ENCODE measurements at regions not wholly inside any gene's neighbourhood (a gene's known extent, or its start where the extent isn't known, plus 50 kb on each side); places are given as distances from the start of the nearest gene placed in this dataset.

- in situ Hi-C loops (cut with MboI; ENCODE audit: low sequenced_read_pairs, unreplicated experiment): no loop called here
- no peak for TF ChIP-seq CTCF (IDR thresholded peaks at IDR 0.05; ENCODE audit: borderline replicate concordance, control extremely low read depth, extremely low read depth, insufficient read depth, missing control alignments)
- DNase-seq (ENCODE audit: low spot score): no peak
Measured at GRCh38 chr5:81895307-81895706, 76.5 kb upstream of the ATG10 start.

GRCh38 chr5:81893961-81894360 lies 77.9 kb upstream of the ATG10 start:
- in situ Hi-C loops (cut with MboI; ENCODE audit: low sequenced_read_pairs, unreplicated experiment): no loop called here
- DNase-seq (ENCODE audit: low spot score): no peak
- no peak for TF ChIP-seq CTCF (IDR thresholded peaks at IDR 0.05; ENCODE audit: borderline replicate concordance, control extremely low read depth, extremely low read depth, insufficient read depth, missing control alignments)

GRCh38 chr5:81884871-81885270 lies 87.0 kb upstream of the ATG10 start:
- DNase-seq (ENCODE audit: low spot score): no peak
- no peak for TF ChIP-seq CTCF (IDR thresholded peaks at IDR 0.05; ENCODE audit: borderline replicate concordance, control extremely low read depth, extremely low read depth, insufficient read depth, missing control alignments)
- in situ Hi-C loops (cut with MboI; ENCODE audit: low sequenced_read_pairs, unreplicated experiment): no loop called here

GRCh38 chr5:81883371-81883770 lies 88.5 kb upstream of the ATG10 start:
- no peak for DNase-seq (ENCODE audit: low spot score)
- in situ Hi-C loops (cut with MboI; ENCODE audit: low sequenced_read_pairs, unreplicated experiment): no loop called here
- TF ChIP-seq CTCF (IDR thresholded peaks at IDR 0.05; ENCODE audit: borderline replicate concordance, control extremely low read depth, extremely low read depth, insufficient read depth, missing control alignments): no peak

- no peak for TF ChIP-seq CTCF (IDR thresholded peaks at IDR 0.05; ENCODE audit: borderline replicate concordance, control extremely low read depth, extremely low read depth, insufficient read depth, missing control alignments)
Measured at GRCh38 chr5:81881595-81881994, 90.2 kb upstream of the ATG10 start.

DNA sequence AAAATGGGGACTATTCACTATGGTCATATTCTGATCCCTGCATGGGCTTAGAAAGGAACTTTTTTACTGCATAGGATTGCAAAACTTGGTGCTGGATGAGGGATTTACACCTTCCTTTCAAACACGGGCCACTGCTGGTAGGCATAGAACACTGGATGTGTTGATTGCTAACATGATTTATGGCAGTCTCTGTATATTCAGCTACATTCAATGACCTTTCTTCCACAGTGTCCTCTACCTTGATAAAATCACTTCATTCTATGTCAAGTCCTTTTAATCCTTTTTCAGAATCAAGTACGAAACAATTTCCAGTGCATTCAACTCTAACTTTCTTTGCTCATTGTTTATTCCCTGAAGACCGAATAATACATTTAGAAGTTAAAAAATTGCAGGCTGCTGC lies 91.9 kb upstream of the ATG10 start:
- in situ Hi-C loops (cut with MboI; ENCODE audit: low sequenced_read_pairs, unreplicated experiment): no loop called here
- TF ChIP-seq CTCF (IDR thresholded peaks at IDR 0.05; ENCODE audit: borderline replicate concordance, control extremely low read depth, extremely low read depth, insufficient read depth, missing control alignments): no peak
- no peak for DNase-seq (ENCODE audit: low spot score)

More at GRCh38 chr5:81881595-81881994, 90.2 kb upstream of the ATG10 start:
- in situ Hi-C loops (cut with MboI; ENCODE audit: low sequenced_read_pairs, unreplicated experiment): no loop called here
- no peak for DNase-seq (ENCODE audit: low spot score)

- in situ Hi-C loops (cut with MboI; ENCODE audit: low sequenced_read_pairs, unreplicated experiment): no loop called here
- no peak for DNase-seq (ENCODE audit: low spot score)
- no peak for TF ChIP-seq CTCF (IDR thresholded peaks at IDR 0.05; ENCODE audit: borderline replicate concordance, control extremely low read depth, extremely low read depth, insufficient read depth, missing control alignments)
Measured at GRCh38 chr5:81878333-81878732, 93.5 kb upstream of the ATG10 start.
